SHP77 (cell line): ENCODE measurements at regions not wholly inside any gene's neighbourhood (a gene's known extent, or its start where the extent isn't known, plus 50 kb on each side); places are given as distances from the start of the nearest gene placed in this dataset.
"Not testable (repeated sequence)": the region's sequence is repeated elsewhere in the genome, so short reads cannot be mapped to it uniquely, and the experiment has no call there.

Experiments used
- DNase-seq, 2 experiments: peaks; one replicate each; lab custom pipeline; 2025; lab: John Stamatoyannopoulos, UW

GRCh38 chr5:36481454-36482120 lies 124.8 kb upstream of the SLC1A3 start:
- DNase-seq, result peak in 1 of 2 experiments; percentile 16

GRCh38 chr5:36482812-36483211 lies 123.6 kb upstream of the SLC1A3 start:
- DNase-seq, result no peak

- DNase-seq, result no peak
These were observed 116.9 kb upstream of the SLC1A3 start for GRCh38 chr5:36489505-36489904.

- no peak for DNase-seq
These were observed 114.5 kb upstream of the SLC1A3 start for GRCh38 chr5:36491856-36492255.

GRCh38 chr5:36492984-36493654 lies 113.3 kb upstream of the SLC1A3 start:
- DNase-seq, result no peak

GRCh38 chr5:36494028-36494427 lies 112.4 kb upstream of the SLC1A3 start:
- DNase-seq, result no peak

GRCh38 chr5:36494841-36495601 lies 111.4 kb upstream of the SLC1A3 start:
- no peak for DNase-seq

- no peak for DNase-seq
These were observed 110.8 kb upstream of the SLC1A3 start for GRCh38 chr5:36495611-36496010.

- DNase-seq, result no peak
These were observed 109.9 kb upstream of the SLC1A3 start for GRCh38 chr5:36496471-36496870.

- DNase-seq, result no peak
These were observed 103.8 kb upstream of the SLC1A3 start for GRCh38 chr5:36502608-36503007.

GRCh38 chr5:36505021-36505420 lies 101.4 kb upstream of the SLC1A3 start:
- DNase-seq, result no peak

- DNase-seq, result peak; percentile 70 to 75
These were observed 99.0 kb upstream of the SLC1A3 start for GRCh38 chr5:36507332-36507952.

- DNase-seq, result not testable (repeated sequence)
These were observed 98.1 kb upstream of the SLC1A3 start for GRCh38 chr5:36508331-36508730.

GRCh38 chr5:36513647-36514046 lies 92.8 kb upstream of the SLC1A3 start:
- DNase-seq, result not testable (repeated sequence)

- DNase-seq, result no peak
These were observed 86.5 kb upstream of the SLC1A3 start for GRCh38 chr5:36519881-36520280.

- DNase-seq, result no peak
These were observed 85.2 kb upstream of the SLC1A3 start for GRCh38 chr5:36521219-36521618.

- DNase-seq, result no peak
These were observed 84.3 kb upstream of the SLC1A3 start for GRCh38 chr5:36521838-36522745.

- DNase-seq, result no peak
These were observed 83.7 kb upstream of the SLC1A3 start for GRCh38 chr5:36522746-36523065.

GRCh38 chr5:36523450-36523849 lies 83.0 kb upstream of the SLC1A3 start:
- DNase-seq, result no peak

- no peak for DNase-seq
These were observed 82.5 kb upstream of the SLC1A3 start for GRCh38 chr5:36523926-36524325.

GRCh38 chr5:36526537-36526936 lies 79.9 kb upstream of the SLC1A3 start:
- no peak for DNase-seq

GRCh38 chr5:36528588-36528987 lies 77.8 kb upstream of the SLC1A3 start:
- DNase-seq, result no peak
